A549 (cell line): ENCODE measurements at regions not wholly inside any gene's neighbourhood (a gene's known extent, or its start where the extent isn't known, plus 50 kb on each side); places are given as distances from the start of the nearest gene placed in this dataset.

Experiments used
- CHD2 ChIP-seq: fragments of 150-350 bp; IDR thresholded peaks from 2 replicates; pipeline ENCODE4 v1.6.1; 2014; ENCODE audit warnings: low read length; ENCODE audit not compliant: partially characterized antibody
- CTCF ChIP-seq: fragments of >200 bp; sonication (Bioruptor Twin); formaldehyde crosslinking; IDR thresholded peaks from 3 replicates; pipeline ENCODE4 v1.5.1; 2016
- EP300 ChIP-seq, 2 experiments: fragments of >200 bp; sonication (Bioruptor Twin); formaldehyde crosslinking; IDR thresholded peaks; 2 replicates in 1 of 2; 3 replicates in 1 of 2; pipeline ENCODE4 v1.6.1; 2016 to 2017
- HOXB5 ChIP-seq: fragments of 250-450 bp; sonication (Bioruptor Pico); IDR thresholded peaks from 2 replicates; pipeline ENCODE4 v1.5.0; 2020; ENCODE audit warnings: mild to moderate bottlenecking, moderate library complexity
- JUNB ChIP-seq: fragments of >200 bp; sonication (Bioruptor Twin); formaldehyde crosslinking; IDR thresholded peaks from 2 replicates; pipeline ENCODE4 v1.6.1; 2016
- MAFK ChIP-seq: fragments of 450-650 bp; IDR thresholded peaks from 2 replicates; pipeline ENCODE4 v1.6.1; 2014; ENCODE audit not compliant: partially characterized antibody
- POLR2A ChIP-seq: IDR thresholded peaks from 2 replicates; pipeline ENCODE4 v1.6.1; 2012; ENCODE audit warnings: mild to moderate bottlenecking, low read length
- RAD21 ChIP-seq, 2 experiments: fragments of >200 bp in 1 of 2; sonication (Bioruptor Twin) in 1 of 2; formaldehyde crosslinking in 1 of 2; IDR thresholded peaks in 1 of 2; conservative IDR thresholded peaks in 1 of 2; 2 replicates in 1 of 2; 3 replicates in 1 of 2; pipeline ENCODE4 v1.6.1; 2012 to 2018; ENCODE audit warnings: inconsistent platforms in 1 of 2
- REST ChIP-seq: fragments of 200-600 bp; sonication (generic); IDR thresholded peaks from 2 replicates; pipeline ENCODE4 v1.6.1; 2016; ENCODE audit warnings: antibody characterized with exemption, mild to moderate bottlenecking, moderate library complexity
- USF2 ChIP-seq: fragments of 450-650 bp; IDR thresholded peaks from 2 replicates; pipeline ENCODE4 v1.6.1; 2014; ENCODE audit warnings: antibody characterized with exemption
- ZSCAN20 ChIP-seq: fragments of 250-450 bp; sonication (Bioruptor Pico); IDR thresholded peaks from 2 replicates; pipeline ENCODE4 v1.8.0; 2022; ENCODE audit warnings: mild to moderate bottlenecking, moderate library complexity

- TF ChIP-seq CTCF = no peak
- no peak for TF ChIP-seq RAD21 (conservative IDR thresholded peaks at IDR 0.05 in 1 of 2, IDR thresholded peaks at IDR 0.05 in 1 of 2)
- no peak for TF ChIP-seq MAFK
- no peak for TF ChIP-seq USF2
- no peak for TF ChIP-seq HOXB5 (CRISPR knock-in tag)
- no peak for TF ChIP-seq CHD2
- no peak for TF ChIP-seq POLR2A
- TF ChIP-seq ZSCAN20 (CRISPR knock-in tag) = no peak
- no peak for TF ChIP-seq REST
- no peak for TF ChIP-seq JUNB
- TF ChIP-seq EP300 (IDR thresholded peaks at IDR 0.05) = no peak
These were observed 317.4 kb upstream of the TNRC6C start for GRCh38 chr17:77640916-77641605.
